Left kidney (tissue), 1 donor: ENCODE measurements at regions not wholly inside any gene's neighbourhood (a gene's known extent, or its start where the extent isn't known, plus 50 kb on each side); places are given as distances from the start of the nearest gene placed in this dataset.

Source experiments
- DNase-seq: peaks from one replicate; pipeline ENCODE4 v3.0.0-alpha.2; 2013

GRCh38 chr9:135029871-135030565, 57.5 kb upstream of the OLFM1 start:
- DNase-seq = no peak

DNA sequence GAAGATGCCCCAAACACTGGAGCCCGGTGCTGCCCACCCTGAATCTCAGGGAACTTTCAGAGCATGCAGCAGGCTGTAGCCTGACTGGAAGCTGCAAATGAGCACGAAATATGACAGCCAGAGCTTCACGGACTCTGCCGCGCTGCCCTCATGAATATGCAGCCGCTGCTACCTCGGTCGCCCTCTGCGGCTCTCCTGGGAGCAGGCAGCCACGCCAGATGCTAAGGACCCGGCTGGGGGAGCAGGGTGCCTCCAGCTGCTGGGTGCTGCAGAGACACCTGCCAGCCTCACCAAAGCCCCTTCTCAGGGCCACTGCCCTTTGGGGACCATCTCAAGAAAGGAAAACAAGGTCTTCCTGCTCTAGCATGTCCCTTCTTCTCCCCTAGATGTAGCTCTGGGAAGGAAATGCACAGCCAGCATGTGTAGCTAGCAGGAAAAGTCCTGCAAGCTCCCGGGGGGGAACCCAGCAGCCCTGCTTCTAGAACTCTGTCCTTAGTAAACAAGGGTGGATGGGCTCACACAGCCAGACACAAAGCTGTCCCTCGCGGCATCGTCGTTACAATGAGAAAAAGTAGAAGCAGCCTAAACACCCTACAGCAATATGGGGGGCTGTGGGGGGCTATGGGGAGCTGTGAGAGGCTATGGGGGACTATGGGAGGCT, 56.8 kb upstream of the OLFM1 start:
- DNase-seq = no peak

DNA sequence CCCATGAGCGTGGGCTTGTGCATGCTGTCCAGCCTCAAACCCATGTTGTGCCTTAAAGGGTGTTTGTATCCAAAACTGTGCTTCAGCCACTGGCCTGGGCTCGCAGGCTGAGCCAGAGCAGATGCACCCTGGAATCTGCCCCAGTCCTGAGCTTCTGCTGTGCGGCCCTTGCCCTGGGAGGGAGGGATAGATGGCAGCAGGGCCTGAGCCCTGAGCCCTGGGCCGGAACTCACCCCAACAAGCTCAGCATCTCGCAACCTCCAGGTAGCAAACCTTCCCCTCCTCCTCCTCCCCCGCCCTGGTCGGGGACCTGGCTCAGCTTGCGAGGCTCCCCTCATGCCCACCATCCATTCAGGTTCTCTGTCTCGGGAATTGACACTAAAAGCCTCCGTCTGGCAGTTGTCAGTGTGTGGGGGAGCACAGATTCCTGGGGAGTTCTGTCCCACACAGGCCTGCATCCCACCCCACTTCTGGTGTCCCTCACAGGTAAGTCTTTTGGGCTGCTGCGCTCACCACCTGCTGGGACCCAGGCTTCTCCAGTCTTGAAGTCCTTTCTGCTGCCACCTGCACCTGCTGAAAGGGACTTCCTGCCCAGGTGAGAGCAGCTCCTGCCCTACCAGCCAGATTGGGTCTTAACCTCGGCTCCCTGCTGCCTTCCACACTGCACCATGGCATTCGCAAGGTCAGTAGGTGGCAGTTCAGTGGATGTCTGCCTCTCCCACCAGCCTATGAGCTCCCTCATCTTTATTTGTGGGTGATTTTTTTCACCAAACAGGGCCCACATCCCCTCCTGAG, 55.2 kb upstream of the OLFM1 start:
- DNase-seq = no peak

DNA sequence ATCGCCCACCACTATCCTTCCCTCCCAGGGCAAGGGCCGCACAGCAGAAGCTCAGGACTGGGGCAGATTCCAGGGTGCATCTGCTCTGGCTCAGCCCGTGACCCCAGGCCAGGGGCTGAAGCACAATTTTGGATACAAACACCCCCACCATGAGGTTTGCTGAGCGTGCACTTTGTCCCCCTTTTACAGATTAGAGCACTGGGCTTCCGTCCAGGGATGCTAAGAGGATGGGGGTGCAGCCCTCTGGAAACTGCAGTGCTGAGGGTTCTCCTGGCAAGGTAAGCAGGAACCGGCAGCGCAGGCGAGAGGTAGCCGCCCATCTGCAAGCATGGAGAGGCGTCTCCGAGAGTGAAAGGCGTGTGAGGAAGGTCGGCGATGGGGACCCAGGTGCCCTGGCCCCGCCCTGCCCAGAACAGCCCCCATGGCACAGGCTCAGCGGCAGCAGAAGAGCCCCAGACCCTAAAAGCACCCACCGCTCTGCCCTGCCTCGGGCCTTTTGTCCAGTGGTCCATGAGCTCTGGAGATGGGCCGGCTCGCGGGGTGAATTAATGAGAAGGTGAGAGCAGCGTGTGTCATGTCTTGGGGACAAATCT, 54.5 kb upstream of the OLFM1 start:
- DNase-seq = no peak

DNA sequence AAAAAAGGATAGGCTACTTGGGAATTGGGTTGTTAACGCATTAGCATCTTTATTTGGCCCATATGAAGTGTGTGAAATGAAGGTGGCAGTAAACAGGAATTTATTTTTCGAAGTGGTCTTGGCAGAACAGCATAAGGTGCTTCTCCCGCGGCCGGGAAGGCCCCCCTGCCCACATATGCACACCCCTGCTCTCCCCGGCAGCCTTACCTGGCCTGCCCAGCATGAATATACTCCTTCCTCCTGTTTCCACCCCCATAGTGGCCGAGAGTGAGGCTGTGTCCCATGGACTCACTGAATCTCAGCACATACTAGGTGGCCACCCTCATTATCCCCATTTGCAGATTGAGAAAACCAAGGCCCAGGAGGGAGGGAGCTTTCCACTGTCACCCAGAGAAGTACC, 54.0 kb upstream of the OLFM1 start:
- DNase-seq = no peak

GRCh38 chr9:135034106-135034505, 53.4 kb upstream of the OLFM1 start:
- no peak for DNase-seq

- DNase-seq = no peak
Observed at GRCh38 chr9:135035781-135036760, 51.4 kb upstream of the OLFM1 start.

DNA sequence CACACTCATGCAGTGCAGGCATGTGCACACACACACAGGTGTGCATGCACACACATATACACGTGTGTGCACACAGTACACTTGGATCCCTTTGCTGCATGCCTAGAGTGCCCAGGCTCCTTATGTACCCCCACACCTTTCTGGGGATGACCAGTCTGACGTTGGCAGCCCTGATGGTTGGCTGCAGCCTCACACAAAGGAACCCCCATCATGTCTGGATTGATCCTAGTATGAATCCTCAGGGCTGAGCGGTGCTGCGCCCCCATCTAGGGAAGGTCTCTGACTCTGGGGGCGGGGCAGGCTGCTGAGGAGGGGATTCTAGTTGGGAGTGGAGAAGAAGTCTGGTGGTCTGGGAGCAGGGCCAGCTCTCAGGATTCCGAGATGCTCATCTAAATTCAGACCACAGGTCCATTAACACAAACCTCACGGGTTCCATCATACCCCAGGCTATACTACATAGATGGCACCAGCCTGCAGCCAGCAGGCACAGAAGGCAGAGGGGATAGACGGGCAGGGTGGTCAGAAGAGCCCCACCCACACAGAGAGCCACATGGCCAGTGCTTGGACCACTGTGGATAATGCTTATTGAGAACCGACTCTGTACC, 50.5 kb upstream of the OLFM1 start:
- DNase-seq = no peak

- no peak for DNase-seq
Observed at GRCh38 chr9:135037521-135038250, 49.8 kb upstream of the OLFM1 start.
